Right cardiac atrium (tissue), 5 donors: ENCODE measurements at regions not wholly inside any gene's neighbourhood (a gene's known extent, or its start where the extent isn't known, plus 50 kb on each side); places are given as distances from the start of the nearest gene placed in this dataset.
A peak's percentile ranks its signal among the peaks of the same experiment; 100 is the strongest.
"Not testable (repeated sequence)": the region's sequence is repeated elsewhere in the genome, so short reads cannot be mapped to it uniquely, and the experiment has no call there.

Experiments used
- ATAC-seq, 2 donors: fragments of 200-7000 bp; cut with Tn5 transposase; one replicate each; pipeline versions ENCODE4 v1.8.0 to v1.9.1; 2020; ENCODE audit warnings: moderate library complexity in 2 of 2, mild to moderate bottlenecking in 1 of 2
- DNase-seq, 3 donors: peaks; one replicate each; pipeline ENCODE4 v3.0.0-alpha.2; 2020
- H3K27ac ChIP-seq: one replicate; pipeline ENCODE4 v1.5.1; 2013; ENCODE audit warnings: mild to moderate bottlenecking, low read length, control low read depth, moderate library complexity
- H3K27me3 ChIP-seq: one replicate; pipeline ENCODE4 v1.6.1; 2013; ENCODE audit not compliant: control insufficient read depth, insufficient read depth
- H3K4me1 ChIP-seq: one replicate; pipeline ENCODE4 v1.6.1; 2013; ENCODE audit warnings: low read length; ENCODE audit not compliant: control insufficient read depth, insufficient read depth
- H3K4me3 ChIP-seq: one replicate; pipeline ENCODE4 v1.5.1; 2013; ENCODE audit warnings: low read length, control low read depth
- H3K9me3 ChIP-seq: one replicate; pipeline ENCODE4 v1.6.1; 2013; ENCODE audit warnings: low read length; ENCODE audit not compliant: control insufficient read depth
- WGBS: extraction: QIAGEN DNeasy Blood & Tissue Kit; methylation state at CpG from one replicate; pipeline ENCODE4 v1.1.7; 2013; 5-methylcytosine and 5-hydroxymethylcytosine counted together
- intact Hi-C, 4 donors: fragments of 100-400 bp; cut with DNase I; formaldehyde crosslinking; loops; one replicate each; pipeline versions ENCODE4 v1.11.0 to v1.14.0; 2022 to 2023
- donor health status: healthy with polysubstance abuse.
- donor health status: DM: no; HTN: yes; CAD: no.
- donor health status: DM: no; HTN: no; CAD: no.
- donor health status: DM: no; HTN: yes; CAD: no; lungs with severe emphysema.
- donor health status: DM: yes; HTN: yes; CAD: no.

DNA sequence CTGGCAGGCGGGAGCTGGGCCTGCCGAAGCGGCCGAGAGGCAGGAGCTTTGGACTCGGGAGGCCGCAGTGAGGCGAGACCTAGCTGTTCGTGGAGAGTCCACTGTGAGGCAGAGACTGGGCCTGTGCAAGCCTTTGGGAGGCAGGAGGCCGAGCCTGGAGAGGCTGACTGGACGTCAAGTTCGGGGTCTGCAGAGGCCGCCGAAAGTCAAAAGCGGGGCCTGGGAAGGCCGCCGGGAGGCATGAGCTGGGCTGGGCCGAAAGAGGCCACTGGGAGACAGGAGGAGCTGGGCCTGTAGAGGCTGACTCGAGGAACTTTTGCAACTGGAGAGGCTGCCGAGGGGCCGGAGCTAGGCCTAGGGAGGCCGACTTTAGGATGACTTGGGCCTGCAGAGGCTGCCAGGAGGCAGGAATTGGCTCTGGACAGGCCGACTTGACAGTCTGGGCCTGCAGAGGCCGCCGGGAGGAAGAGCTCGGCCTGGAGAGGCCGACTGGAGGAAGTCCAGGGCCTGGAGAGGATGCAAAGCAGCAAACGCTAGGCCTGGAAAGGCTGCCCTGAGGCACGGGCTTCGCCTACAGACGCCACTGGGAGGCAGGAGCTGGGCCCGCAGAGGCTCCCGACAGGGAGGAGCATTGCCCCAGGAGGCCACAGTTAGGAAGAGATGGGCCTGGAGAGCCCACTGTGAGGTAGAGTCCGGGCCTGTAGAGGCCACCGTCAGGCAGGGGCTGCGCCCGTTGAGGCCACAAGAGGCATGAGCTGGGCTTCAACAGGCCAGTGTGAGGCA lies 304.0 kb downstream of the ZNF479 start:
- H3K9me3 ChIP-seq, ATAC-seq, H3K4me3 ChIP-seq, H3K27ac ChIP-seq, H3K27me3 ChIP-seq, DNase-seq, H3K4me1 ChIP-seq, intact Hi-C loops: not testable (repeated sequence)
- 89% methylated on average over 35 of the region's 36 CpGs for WGBS

DNA sequence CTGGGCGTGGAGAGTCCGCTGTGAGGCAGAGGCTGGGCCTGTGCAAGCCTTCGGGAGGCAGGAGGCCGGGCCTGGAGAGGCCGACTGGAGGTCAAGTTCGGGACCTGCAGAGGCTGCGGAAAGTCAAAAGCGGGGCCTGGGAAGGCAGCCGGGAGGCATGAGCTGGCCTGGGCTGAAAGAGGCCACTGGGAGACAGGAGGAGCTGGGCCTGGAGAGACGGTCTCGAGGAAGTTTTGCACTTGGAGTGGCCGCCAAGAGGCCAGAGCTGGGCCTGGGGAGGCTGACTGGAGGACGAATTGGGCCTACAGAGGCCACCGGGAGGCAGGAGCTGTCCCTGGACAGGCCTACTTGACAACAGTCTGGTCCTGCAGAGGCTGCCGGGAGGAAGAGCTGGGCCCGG lies 304.7 kb downstream of the ZNF479 start:
- DNase-seq: peak in 1 of 3 donors; percentile 25
- H3K27me3 ChIP-seq, H3K27ac ChIP-seq, H3K4me1 ChIP-seq, H3K4me3 ChIP-seq, ATAC-seq, intact Hi-C loops, H3K9me3 ChIP-seq: not testable (repeated sequence)
- 79% methylated on average over 13 of the region's 16 CpGs for WGBS

DNA sequence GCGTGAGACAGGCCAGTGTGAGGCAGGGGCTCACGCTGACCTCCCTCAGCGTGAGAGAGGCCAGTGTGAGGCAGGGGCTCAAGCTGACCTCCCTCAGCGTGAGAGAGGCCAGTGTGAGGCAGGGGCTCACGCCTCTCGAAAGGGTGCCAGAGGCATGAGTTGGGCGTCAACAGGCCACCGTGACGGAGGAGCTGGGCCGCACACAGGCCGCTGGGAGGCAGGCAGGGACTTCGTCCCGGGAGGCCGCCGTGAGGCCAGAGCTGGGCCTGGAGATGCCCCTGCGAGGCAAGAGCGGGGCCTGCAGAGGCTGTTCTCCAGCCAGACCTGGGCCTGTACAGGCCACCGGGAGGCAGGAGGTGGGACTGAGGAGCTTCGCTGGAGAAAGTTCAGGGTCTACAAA lies 305.7 kb downstream of the ZNF479 start:
- WGBS: 97% methylated on average over 18 of the region's 19 CpGs
- H3K4me1 ChIP-seq, intact Hi-C loops, ATAC-seq, H3K27ac ChIP-seq, H3K27me3 ChIP-seq, H3K9me3 ChIP-seq, H3K4me3 ChIP-seq: not testable (repeated sequence)
- DNase-seq: peak in 2 of 3 donors; percentile 11 to 62

DNA sequence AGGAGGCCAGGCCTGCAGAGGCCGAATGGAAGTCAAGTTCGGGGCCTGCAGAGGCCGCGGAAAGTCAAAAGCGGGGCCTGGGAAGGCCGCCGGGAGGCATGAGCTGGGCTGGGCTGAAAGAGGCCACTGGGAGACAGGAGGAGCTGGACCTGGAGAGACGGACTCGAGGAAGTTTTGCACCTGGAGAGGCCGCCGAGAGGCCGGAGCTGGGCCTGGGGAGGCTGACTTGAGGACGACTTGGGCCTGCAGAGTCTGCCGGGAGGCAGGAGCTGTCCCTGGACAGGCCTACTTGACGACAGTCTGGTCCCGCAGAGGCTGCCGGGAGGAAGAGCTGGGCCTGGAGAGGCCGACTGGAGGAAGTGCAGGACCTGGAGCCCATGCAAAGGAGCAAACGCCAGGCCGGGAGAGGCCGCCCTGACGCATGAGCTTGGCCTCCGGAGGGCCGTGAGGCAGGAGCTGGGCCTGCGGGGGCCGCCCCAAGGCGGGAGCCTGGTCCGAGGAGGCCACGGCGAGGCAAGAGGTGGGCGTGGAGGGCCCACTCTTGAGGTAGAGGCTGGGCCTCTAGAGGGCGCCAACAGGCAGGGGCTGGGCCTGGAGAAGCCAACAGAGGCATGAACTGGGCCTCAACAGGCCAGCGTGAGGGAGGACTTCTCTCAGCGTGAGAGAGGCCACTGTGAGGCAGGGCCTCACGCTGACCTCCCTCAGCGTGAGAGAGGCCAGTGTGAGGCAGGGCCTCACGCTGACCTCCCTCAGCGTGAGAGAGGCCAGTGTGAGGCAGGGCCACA lies 306.3 kb downstream of the ZNF479 start:
- intact Hi-C loops, H3K9me3 ChIP-seq, H3K4me1 ChIP-seq, H3K27ac ChIP-seq, DNase-seq, H3K27me3 ChIP-seq, ATAC-seq, H3K4me3 ChIP-seq: not testable (repeated sequence)
- 90% methylated on average over 23 of the region's 38 CpGs for WGBS

DNA sequence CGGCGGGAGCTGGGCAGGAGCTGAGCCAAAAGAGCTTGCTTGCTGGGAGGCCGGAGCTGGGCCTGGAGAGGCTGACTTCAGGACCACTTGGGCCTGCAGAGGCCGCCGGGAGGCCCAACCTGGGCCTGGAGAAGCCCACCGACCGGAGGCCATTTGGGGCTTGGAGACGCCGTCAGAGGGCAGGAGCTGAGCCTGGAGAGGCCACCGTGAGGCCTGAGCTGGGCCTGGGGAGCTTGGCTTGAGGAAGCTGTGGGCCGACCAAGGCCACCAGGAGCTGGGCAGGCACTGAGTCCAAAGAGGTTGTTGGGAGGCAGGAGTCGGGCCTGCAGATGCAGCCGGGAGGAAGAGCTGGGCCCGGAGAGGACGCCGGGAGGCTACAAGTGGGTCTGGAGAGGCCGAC lies 307.1 kb downstream of the ZNF479 start:
- H3K4me1 ChIP-seq, H3K27ac ChIP-seq, H3K9me3 ChIP-seq, ATAC-seq, H3K27me3 ChIP-seq, intact Hi-C loops, H3K4me3 ChIP-seq: not testable (repeated sequence)
- peak in 1 of 3 donors; percentile 23 for DNase-seq
- 88% methylated on average over 14 of the region's 17 CpGs for WGBS

DNA sequence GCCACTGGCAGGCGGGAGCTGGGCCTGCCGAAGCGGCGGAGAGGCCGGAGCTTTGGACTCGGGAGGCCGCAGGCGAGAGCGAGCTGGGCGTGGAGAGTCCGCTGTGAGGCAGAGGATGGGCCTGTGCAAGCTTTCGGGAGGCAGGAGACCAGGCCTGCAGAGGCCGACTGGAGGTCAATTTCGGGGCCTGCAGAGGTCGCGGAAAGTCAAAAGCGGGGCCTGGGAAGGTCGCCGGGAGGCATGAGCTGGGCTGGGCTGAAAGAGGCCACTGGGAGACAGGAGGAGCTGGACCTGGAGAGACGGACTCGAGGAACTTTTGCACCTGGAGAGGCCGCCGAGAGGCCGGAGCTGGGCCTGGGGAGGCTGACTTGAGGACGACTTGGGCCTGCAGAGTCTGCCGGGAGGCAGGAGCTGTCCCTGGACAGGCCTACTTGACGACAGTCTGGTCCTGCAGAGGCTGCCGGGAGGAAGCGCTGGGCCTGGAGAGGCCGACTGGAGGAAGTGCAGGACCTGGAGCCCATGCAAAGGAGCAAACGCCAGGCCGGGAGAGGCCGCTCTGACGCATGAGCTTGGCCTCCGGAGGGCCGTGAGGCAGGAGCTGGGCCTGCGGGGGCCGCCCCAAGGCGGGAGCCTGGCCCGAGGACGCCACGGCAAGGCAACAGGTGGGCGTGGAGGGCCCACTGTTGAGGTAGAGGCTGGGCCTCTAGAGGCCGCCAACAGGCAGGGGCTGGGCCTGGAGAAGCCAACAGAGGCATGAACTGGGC lies 308.2 kb downstream of the ZNF479 start:
- ATAC-seq, H3K9me3 ChIP-seq: not testable (repeated sequence)
- WGBS: 90% methylated on average over 31 of the region's 44 CpGs

DNA sequence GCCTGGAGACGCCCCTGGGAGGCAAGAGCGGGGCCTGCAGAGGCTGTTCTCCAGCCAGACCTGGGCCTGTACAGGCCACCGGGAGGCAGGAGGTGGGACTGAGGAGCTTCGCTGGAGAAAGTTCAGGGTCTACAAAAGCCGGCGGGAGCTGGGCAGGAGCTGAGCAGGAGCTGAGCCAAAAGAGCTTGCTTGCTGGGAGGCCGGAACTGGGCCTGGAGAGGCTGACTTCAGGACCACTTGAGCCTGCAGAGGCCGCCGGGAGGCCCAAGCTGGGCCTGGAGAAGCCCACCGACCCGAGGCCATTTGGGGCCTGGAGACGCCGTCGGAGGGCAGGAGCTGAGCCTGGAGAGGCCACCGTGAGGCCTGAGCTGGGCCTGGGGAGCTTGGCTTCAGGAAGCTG lies 309.0 kb downstream of the ZNF479 start:
- 91% methylated on average over 8 of the region's 15 CpGs for WGBS
- intact Hi-C loops, ATAC-seq: not testable (repeated sequence)

More for the DNA sequence above, 308.2 kb downstream of the ZNF479 start:
- H3K27ac ChIP-seq, H3K4me3 ChIP-seq, H3K4me1 ChIP-seq, intact Hi-C loops, H3K27me3 ChIP-seq: not testable (repeated sequence)
- peak in 2 of 3 donors; percentile 35 to 53 for DNase-seq

DNA sequence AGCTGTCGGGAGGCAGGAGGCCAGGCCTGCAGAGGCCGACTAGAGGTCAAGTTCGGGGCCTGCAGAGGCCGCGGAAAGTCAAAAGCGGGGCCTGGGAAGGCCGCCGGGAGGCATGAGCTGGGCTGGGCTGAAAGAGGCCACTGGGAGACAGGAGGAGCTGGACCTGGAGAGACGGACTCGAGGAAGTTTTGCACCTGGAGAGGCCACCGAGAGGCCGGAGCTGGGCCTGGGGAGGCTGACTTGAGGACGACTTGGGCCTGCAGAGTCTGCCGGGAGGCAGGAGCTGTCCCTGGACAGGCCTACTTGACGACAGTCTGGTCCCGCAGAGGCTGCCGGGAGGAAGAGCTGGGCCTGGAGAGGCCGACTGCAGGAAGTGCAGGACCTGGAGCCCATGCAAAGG lies 310.1 kb downstream of the ZNF479 start:
- peak in 1 of 3 donors; percentile 43 for DNase-seq
- H3K27ac ChIP-seq, H3K4me3 ChIP-seq, ATAC-seq, H3K27me3 ChIP-seq, intact Hi-C loops, H3K9me3 ChIP-seq, H3K4me1 ChIP-seq: not testable (repeated sequence)
- WGBS: 89% methylated on average over 6 of the region's 18 CpGs

More for the DNA sequence above, 309.0 kb downstream of the ZNF479 start:
- H3K4me3 ChIP-seq, DNase-seq, H3K4me1 ChIP-seq, H3K9me3 ChIP-seq, H3K27ac ChIP-seq, H3K27me3 ChIP-seq: not testable (repeated sequence)

DNA sequence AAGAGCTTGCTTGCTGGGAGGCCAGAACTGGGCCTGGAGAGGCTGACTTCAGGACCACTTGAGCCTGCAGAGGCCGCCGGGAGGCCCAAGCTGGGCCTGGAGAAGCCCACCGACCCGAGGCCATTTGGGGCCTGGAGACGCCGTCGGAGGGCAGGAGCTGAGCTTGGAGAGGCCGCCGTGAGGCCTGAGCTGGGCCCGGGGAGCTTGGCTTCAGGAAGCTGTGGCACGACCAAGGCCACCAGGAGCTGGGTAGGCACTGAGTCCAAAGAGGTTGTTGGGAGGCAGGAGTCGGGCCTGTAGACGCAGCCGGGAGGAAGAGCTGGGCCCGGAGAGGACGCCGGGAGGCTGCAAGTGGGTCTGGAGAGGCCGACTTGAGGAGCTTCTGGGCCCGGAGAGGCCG lies 310.7 kb downstream of the ZNF479 start:
- ATAC-seq, DNase-seq, H3K4me3 ChIP-seq, H3K27ac ChIP-seq, intact Hi-C loops, H3K9me3 ChIP-seq, H3K27me3 ChIP-seq, H3K4me1 ChIP-seq: not testable (repeated sequence)
- 96% methylated on average over 12 of the region's 20 CpGs for WGBS

DNA sequence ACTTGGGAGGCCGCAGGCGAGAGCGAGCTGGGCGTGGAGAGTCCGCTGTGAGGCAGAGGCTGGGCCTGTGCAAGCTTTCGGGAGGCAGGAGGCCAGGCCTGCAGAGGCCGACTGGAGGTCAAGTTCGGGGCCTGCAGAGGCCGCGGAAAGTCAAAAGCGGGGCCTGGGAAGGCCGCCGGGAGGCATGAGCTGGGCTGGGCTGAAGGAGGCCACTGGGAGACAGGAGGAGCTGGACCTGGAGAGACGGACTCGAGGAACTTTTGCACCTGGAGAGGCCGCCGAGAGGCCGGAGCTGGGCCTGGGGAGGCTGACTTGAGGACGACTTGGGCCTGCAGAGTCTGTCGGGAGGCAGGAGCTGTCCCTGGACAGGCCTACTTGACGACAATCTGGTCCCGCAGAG lies 314.0 kb downstream of the ZNF479 start:
- H3K4me1 ChIP-seq, H3K27ac ChIP-seq, ATAC-seq, H3K27me3 ChIP-seq, H3K9me3 ChIP-seq, H3K4me3 ChIP-seq, intact Hi-C loops, DNase-seq: not testable (repeated sequence)
- 89% methylated on average over 12 of the region's 22 CpGs for WGBS

DNA sequence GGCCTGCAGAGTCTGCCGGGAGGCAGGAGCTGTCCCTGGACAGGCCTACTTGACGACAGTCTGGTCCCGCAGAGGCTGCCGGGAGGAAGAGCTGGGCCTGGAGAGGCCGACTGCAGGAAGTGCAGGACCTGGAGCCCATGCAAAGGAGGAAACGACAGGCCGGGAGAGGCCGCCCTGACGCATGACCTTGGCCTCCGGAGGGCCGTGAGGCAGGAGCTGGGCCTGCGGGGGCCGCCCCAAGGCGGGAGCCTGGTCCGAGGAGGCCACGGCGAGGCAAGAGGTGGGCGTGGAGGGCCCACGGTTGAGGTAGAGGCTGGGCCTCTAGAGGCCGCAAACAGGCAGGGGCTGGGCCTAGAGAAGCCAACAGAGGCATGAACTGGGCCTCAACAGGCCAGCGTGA lies 317.3 kb downstream of the ZNF479 start:
- H3K4me3 ChIP-seq, ATAC-seq: not testable (repeated sequence)

More for the DNA sequence above, 317.3 kb downstream of the ZNF479 start:
- H3K27me3 ChIP-seq, H3K4me1 ChIP-seq, DNase-seq, H3K9me3 ChIP-seq, H3K27ac ChIP-seq, intact Hi-C loops: not testable (repeated sequence)
- WGBS: 96% methylated on average over 18 of the region's 21 CpGs
